ENCODE measurements at regions not wholly inside any gene's neighbourhood (a gene's known extent, or its start where the extent isn't known, plus 50 kb on each side); places are given as distances from the start of the nearest gene placed in this dataset.
A peak's percentile ranks its signal among the peaks of the same experiment; 100 is the strongest.

- DNase-seq (ENCODE audit: low spot score) = no peak
Measured at GRCh38 chr3:459311-459670, 262.7 kb downstream of the CHL1 start.

- no peak for DNase-seq (ENCODE audit: low spot score)
Measured at GRCh38 chr3:461006-461405, 264.4 kb downstream of the CHL1 start.

GRCh38 chr3:462851-463250, 266.3 kb downstream of the CHL1 start:
- no peak for DNase-seq (ENCODE audit: low spot score)

GRCh38 chr3:463252-464192, 267.0 kb downstream of the CHL1 start:
- no peak for DNase-seq (ENCODE audit: low spot score)

GRCh38 chr3:464255-464654, 267.7 kb downstream of the CHL1 start:
- DNase-seq (ENCODE audit: low spot score) = no peak

GRCh38 chr3:468172-468571, 271.6 kb downstream of the CHL1 start:
- DNase-seq (ENCODE audit: low spot score) = no peak

GRCh38 chr3:473033-473800, 276.7 kb downstream of the CHL1 start:
- no peak for DNase-seq (ENCODE audit: low spot score)

- no peak for DNase-seq (ENCODE audit: low spot score)
Measured at GRCh38 chr3:474828-475227, 278.3 kb downstream of the CHL1 start.

- DNase-seq (ENCODE audit: low spot score) = no peak
Measured at GRCh38 chr3:480070-480469, 283.5 kb downstream of the CHL1 start.

GRCh38 chr3:481111-481510, 284.5 kb downstream of the CHL1 start:
- no peak for DNase-seq (ENCODE audit: low spot score)

GRCh38 chr3:481680-482079, 285.1 kb downstream of the CHL1 start:
- peak; percentile 13 for DNase-seq (ENCODE audit: low spot score)

- DNase-seq (ENCODE audit: low spot score) = no peak
Measured at GRCh38 chr3:482479-482878, 285.9 kb downstream of the CHL1 start.

GRCh38 chr3:484341-484740, 287.8 kb downstream of the CHL1 start:
- DNase-seq (ENCODE audit: low spot score) = no peak

- no peak for DNase-seq (ENCODE audit: low spot score)
Measured at GRCh38 chr3:487614-488013, 291.1 kb downstream of the CHL1 start.

- peak; percentile 41 for DNase-seq (ENCODE audit: low spot score)
Measured at GRCh38 chr3:492586-493316, 296.2 kb downstream of the CHL1 start.

GRCh38 chr3:494190-494589, 297.6 kb downstream of the CHL1 start:
- DNase-seq (ENCODE audit: low spot score) = no peak

- no peak for DNase-seq (ENCODE audit: low spot score)
Measured at GRCh38 chr3:498487-498886, 301.9 kb downstream of the CHL1 start.

GRCh38 chr3:499001-499761, 302.6 kb downstream of the CHL1 start:
- no peak for DNase-seq (ENCODE audit: low spot score)

- DNase-seq (ENCODE audit: low spot score) = no peak
Measured at GRCh38 chr3:502486-502885, 305.9 kb downstream of the CHL1 start.

GRCh38 chr3:513301-513700, 316.7 kb downstream of the CHL1 start:
- DNase-seq (ENCODE audit: low spot score) = no peak

- DNase-seq (ENCODE audit: low spot score) = no peak
Measured at GRCh38 chr3:514192-514591, 317.6 kb downstream of the CHL1 start.

GRCh38 chr3:519026-519425, 322.5 kb downstream of the CHL1 start:
- no peak for DNase-seq (ENCODE audit: low spot score)
